H9 (cell line): ENCODE measurements at regions not wholly inside any gene's neighbourhood (a gene's known extent, or its start where the extent isn't known, plus 50 kb on each side); places are given as distances from the start of the nearest gene placed in this dataset.

Experiments
- DNase-seq: peaks from one replicate; pipeline ENCODE4 v3.0.0-alpha.2; 2017
- H2AFZ ChIP-seq: one replicate; pipeline ENCODE4 v1.6.1; 2013; ENCODE audit warnings: mild to moderate bottlenecking, low read length, control low read depth, moderate library complexity
- H2AK5ac ChIP-seq: 2 replicates; pipeline ENCODE4 v1.6.1; 2013; ENCODE audit warnings: low read length, control low read depth, mixed read lengths; ENCODE audit not compliant: insufficient read length
- H2BK120ac ChIP-seq: one replicate; pipeline ENCODE4 v1.6.1; 2013; ENCODE audit warnings: low read depth, mild to moderate bottlenecking, low read length, control low read depth, inconsistent platforms; ENCODE audit not compliant: poor library complexity, severe bottlenecking
- H2BK12ac ChIP-seq: 2 replicates; pipeline ENCODE4 v1.6.1; 2013; ENCODE audit warnings: low read length, control low read depth, mixed read lengths, low read depth; ENCODE audit not compliant: insufficient read length
- H2BK15ac ChIP-seq: 2 replicates; pipeline ENCODE4 v1.6.1; 2013; ENCODE audit warnings: low read depth, low read length, control low read depth
- H2BK20ac ChIP-seq: one replicate; pipeline ENCODE4 v1.6.1; 2013; ENCODE audit warnings: low read depth, mild to moderate bottlenecking, low read length, control low read depth, inconsistent platforms; ENCODE audit not compliant: poor library complexity, severe bottlenecking
- H2BK5ac ChIP-seq: 2 replicates; pipeline ENCODE4 v1.6.1; 2013; ENCODE audit warnings: low read length, control low read depth, mixed read lengths; ENCODE audit not compliant: insufficient read length
- H3K14ac ChIP-seq: 2 replicates; pipeline ENCODE4 v1.6.1; 2013; ENCODE audit warnings: low read length, control low read depth; ENCODE audit not compliant: insufficient read depth
- H3K18ac ChIP-seq: 2 replicates; pipeline ENCODE4 v1.6.1; 2013; ENCODE audit warnings: low read depth, mild to moderate bottlenecking, mixed read lengths, low read length, control low read depth; ENCODE audit not compliant: insufficient read length
- H3K23ac ChIP-seq: 2 replicates; pipeline ENCODE4 v1.6.1; 2013; ENCODE audit warnings: low read length, control low read depth, mixed read lengths, low read depth; ENCODE audit not compliant: insufficient read length
- H3K23me2 ChIP-seq: 2 replicates; pipeline ENCODE4 v1.6.1; 2013; ENCODE audit warnings: low read depth, mild to moderate bottlenecking, mixed read lengths, low read length, control low read depth; ENCODE audit not compliant: insufficient read length, poor library complexity, severe bottlenecking
- H3K27ac ChIP-seq: 2 replicates; pipeline ENCODE4 v1.5.1; 2013; ENCODE audit warnings: low read length, control low read depth, mixed read lengths, low read depth; ENCODE audit not compliant: insufficient read length
- H3K27me3 ChIP-seq: 2 replicates; pipeline ENCODE4 v1.6.1; 2013; ENCODE audit warnings: low read length, control low read depth, inconsistent platforms; ENCODE audit not compliant: insufficient read depth
- H3K4ac ChIP-seq: 2 replicates; pipeline ENCODE4 v1.6.1; 2013; ENCODE audit warnings: low read depth, mild to moderate bottlenecking, control low read depth, inconsistent platforms, low read length, moderate library complexity
- H3K4me1 ChIP-seq: 2 replicates; pipeline ENCODE4 v1.6.1; 2013; ENCODE audit warnings: low read length, control low read depth, inconsistent platforms; ENCODE audit not compliant: insufficient read depth
- H3K4me2 ChIP-seq: 2 replicates; pipeline ENCODE4 v1.6.1; 2013; ENCODE audit warnings: low read length, control low read depth, mixed read lengths; ENCODE audit not compliant: insufficient read length, insufficient read depth
- H3K56ac ChIP-seq: 2 replicates; pipeline ENCODE4 v1.6.1; 2013; ENCODE audit warnings: low read depth, mild to moderate bottlenecking, mixed read lengths, low read length, control low read depth; ENCODE audit not compliant: insufficient read length
- H3K79me1 ChIP-seq: 2 replicates; pipeline ENCODE4 v1.6.1; 2013; ENCODE audit warnings: low read depth, mild to moderate bottlenecking, moderate library complexity, low read length, control low read depth, inconsistent platforms; ENCODE audit not compliant: insufficient read depth, poor library complexity, severe bottlenecking
- H3K79me2 ChIP-seq: 2 replicates; pipeline ENCODE4 v1.6.1; 2013; ENCODE audit warnings: low read length, control low read depth, inconsistent platforms; ENCODE audit not compliant: insufficient read depth
- H3K9ac ChIP-seq: 2 replicates; pipeline ENCODE4 v1.6.1; 2013; ENCODE audit warnings: low read length, control low read depth, mixed read lengths; ENCODE audit not compliant: insufficient read length; ENCODE audit errors: extremely low read depth
- H3K9me3 ChIP-seq: one replicate; pipeline ENCODE4 v1.6.1; 2013; ENCODE audit warnings: low read depth, low read length, inconsistent platforms; ENCODE audit not compliant: control insufficient read depth
- H3T11ph ChIP-seq: one replicate; pipeline ENCODE4 v1.6.1; 2013; ENCODE audit warnings: mild to moderate bottlenecking, low read length, control low read depth, inconsistent platforms
- H4K20me1 ChIP-seq: one replicate; pipeline ENCODE4 v1.6.1; 2013; ENCODE audit not compliant: control insufficient read depth, insufficient read length, insufficient read depth
- H4K5ac ChIP-seq: 2 replicates; pipeline ENCODE4 v1.6.1; 2013; ENCODE audit warnings: low read depth, mild to moderate bottlenecking, mixed read lengths, low read length, control low read depth; ENCODE audit not compliant: insufficient read length
- H4K8ac ChIP-seq: replicated peaks from 2 replicates; pipeline ENCODE4 v1.6.1; 2013; ENCODE audit warnings: low read length, control low read depth, mixed read lengths, low read depth; ENCODE audit not compliant: insufficient read length
- H4K91ac ChIP-seq: 2 replicates; pipeline ENCODE4 v1.6.1; 2013; ENCODE audit warnings: low read depth, mild to moderate bottlenecking, moderate library complexity, mixed read lengths, low read length, control low read depth; ENCODE audit not compliant: insufficient read length
- H3K27ac Mint-ChIP-seq, 3 experiments: 2 replicates in 2 of 3; 3 replicates in 1 of 3; pipeline ENCODE4 v1.8.0; 2020 to 2021; ENCODE audit warnings: mixed read lengths in 3 of 3, mild to moderate bottlenecking in 1 of 3, moderate library complexity in 1 of 3
- H3K27me3 Mint-ChIP-seq: 2 replicates; pipeline ENCODE4 v1.8.0; 2021; ENCODE audit warnings: low read depth, mild to moderate bottlenecking, moderate library complexity, mixed read lengths
- H3K36me3 Mint-ChIP-seq, 3 experiments: 2 replicates in 2 of 3; 3 replicates in 1 of 3; pipeline ENCODE4 v1.8.0; 2020 to 2021; ENCODE audit warnings: low read depth in 3 of 3, mixed read lengths in 3 of 3; ENCODE audit not compliant: insufficient read depth in 1 of 3
- H3K4me1 Mint-ChIP-seq, 2 experiments: 2 replicates each; pipeline ENCODE4 v1.8.0; 2020; ENCODE audit warnings: mixed read lengths in 2 of 2
- H3K4me3 Mint-ChIP-seq, 2 experiments: 2 replicates in 1 of 2; 3 replicates in 1 of 2; pipeline ENCODE4 v1.8.0; 2020 to 2021; ENCODE audit warnings: mild to moderate bottlenecking in 2 of 2, mixed read lengths in 2 of 2, moderate library complexity in 1 of 2
- H3K9me3 Mint-ChIP-seq, 2 experiments: 2 replicates in 1 of 2; 3 replicates in 1 of 2; pipeline ENCODE4 v1.8.0; 2020; ENCODE audit warnings: mild to moderate bottlenecking in 2 of 2, mixed read lengths in 2 of 2, moderate library complexity in 1 of 2
- TF ChIP-seq, protein P1 (sequence below): fragments of 200-600 bp; sonication (generic); conservative IDR thresholded peaks from 3 replicates; pipeline ENCODE4 v1.8.0; 2021; ENCODE audit warnings: antibody characterized with exemption, mild to moderate bottlenecking

DNA sequence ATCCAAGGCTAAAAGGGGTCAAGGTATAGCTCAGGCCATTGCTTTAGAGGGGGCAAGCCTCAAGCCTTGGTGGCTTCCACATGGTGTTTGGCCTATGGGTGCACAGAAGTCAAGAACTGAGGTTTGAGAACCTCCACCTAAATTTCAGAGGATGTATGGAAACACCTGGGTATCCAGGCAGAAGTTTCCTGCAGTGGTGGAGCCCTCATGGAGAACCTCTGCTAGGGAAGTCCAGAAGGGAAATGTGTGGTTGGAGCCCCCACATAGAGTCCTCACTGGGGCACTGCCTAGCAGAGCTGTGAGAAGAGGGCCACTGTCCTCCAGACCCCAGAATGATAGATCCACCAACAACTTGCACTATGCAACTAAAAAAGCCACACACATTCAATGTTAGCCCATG is 678.7 kb upstream of the ADGRB3 start:
- Histone ChIP-seq H2AK5ac (no peak overlapping the region), H3K4me2 (no peak overlapping the region), H2BK20ac (no peak overlapping the region), H2AFZ (no peak overlapping the region), H3K4me1 (no peaks in the 10 kb centered on the region), H3K56ac (no peak overlapping the region), H2BK5ac (no peak overlapping the region), H3K27ac (no peak overlapping the region), H4K20me1 (no peaks in the 10 kb centered on the region), H2BK120ac (no peak overlapping the region), H2BK12ac (no peak overlapping the region), H3K79me1 (no peaks in the 10 kb centered on the region), H3T11ph (no peak overlapping the region), H3K14ac (no peak overlapping the region), H4K5ac (no peak overlapping the region), H4K91ac (no peak overlapping the region), H3K4ac (no peak overlapping the region), H3K9me3 (peaks cover 4% of the 10 kb centered on the region), H3K18ac (no peak overlapping the region), H3K9ac (no peak overlapping the region), H3K27me3 (no peaks in the 10 kb centered on the region), H3K23me2 (no peaks in the 10 kb centered on the region), H3K79me2 (no peaks in the 10 kb centered on the region), H4K8ac (no peak overlapping the region), H3K23ac (no peak overlapping the region), H2BK15ac (no peak overlapping the region)
- peaks cover 29 to 36% of the 10 kb centered on the region in 2 experiments for H3K9me3 Mint-ChIP-seq
- no peak for DNase-seq
- H3K4me1 Mint-ChIP-seq, result no peaks in the 10 kb centered on the region
- H3K27ac Mint-ChIP-seq, result no peak overlapping the region
- TF ChIP-seq, protein P1, sequence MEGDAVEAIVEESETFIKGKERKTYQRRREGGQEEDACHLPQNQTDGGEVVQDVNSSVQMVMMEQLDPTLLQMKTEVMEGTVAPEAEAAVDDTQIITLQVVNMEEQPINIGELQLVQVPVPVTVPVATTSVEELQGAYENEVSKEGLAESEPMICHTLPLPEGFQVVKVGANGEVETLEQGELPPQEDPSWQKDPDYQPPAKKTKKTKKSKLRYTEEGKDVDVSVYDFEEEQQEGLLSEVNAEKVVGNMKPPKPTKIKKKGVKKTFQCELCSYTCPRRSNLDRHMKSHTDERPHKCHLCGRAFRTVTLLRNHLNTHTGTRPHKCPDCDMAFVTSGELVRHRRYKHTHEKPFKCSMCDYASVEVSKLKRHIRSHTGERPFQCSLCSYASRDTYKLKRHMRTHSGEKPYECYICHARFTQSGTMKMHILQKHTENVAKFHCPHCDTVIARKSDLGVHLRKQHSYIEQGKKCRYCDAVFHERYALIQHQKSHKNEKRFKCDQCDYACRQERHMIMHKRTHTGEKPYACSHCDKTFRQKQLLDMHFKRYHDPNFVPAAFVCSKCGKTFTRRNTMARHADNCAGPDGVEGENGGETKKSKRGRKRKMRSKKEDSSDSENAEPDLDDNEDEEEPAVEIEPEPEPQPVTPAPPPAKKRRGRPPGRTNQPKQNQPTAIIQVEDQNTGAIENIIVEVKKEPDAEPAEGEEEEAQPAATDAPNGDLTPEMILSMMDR, result no peak
- peaks cover 16 to 32% (median 25%) of the 10 kb centered on the region in 3 experiments for H3K36me3 Mint-ChIP-seq
- H3K4me3 Mint-ChIP-seq, result no peak overlapping the region
- H3K27me3 Mint-ChIP-seq, result no peaks in the 10 kb centered on the region
